Naive thymus-derived CD4-positive, alpha-beta T cell (primary cell): ENCODE measurements at regions not wholly inside any gene's neighbourhood (a gene's known extent, or its start where the extent isn't known, plus 50 kb on each side); places are given as distances from the start of the nearest gene placed in this dataset.

Experiments
- ATAC-seq: fragments of 150-1000 bp; cut with Tn5 transposase; 2 replicates; pipeline ENCODE4 v1.10.0; 2021; ENCODE audit warnings: mild to moderate bottlenecking, moderate library complexity
- CTCF ChIA-PET: fragments of 350-600 bp; sonication (Branson Sonifier 250); formaldehyde crosslinking; loops from one replicate; lab custom pipeline; 2021; ENCODE audit warnings: antibody characterized with exemption; lab: Charles Lee
- POLR2A ChIA-PET: fragments of 350-600 bp; sonication (Branson Sonifier 250); formaldehyde crosslinking; loops from one replicate; lab custom pipeline; 2021; ENCODE audit warnings: antibody characterized with exemption, inconsistent platforms; lab: Charles Lee
- DNase-seq, 9 donors: peaks; one replicate each; pipeline versions ENCODE4 v3.0.0 to v3.0.0-alpha.2; 2020 to 2022; ENCODE audit warnings: mixed read lengths in 1 of 9
- H3K27ac ChIP-seq: one replicate; pipeline ENCODE4 v1.7.0; 2013; ENCODE audit warnings: mild to moderate bottlenecking, low read depth, low read length, moderate library complexity
- H3K27me3 ChIP-seq, 2 donors: one replicate each; pipeline ENCODE4 v1.7.0; 2013; ENCODE audit warnings: low read length in 2 of 2, mild to moderate bottlenecking in 2 of 2, moderate library complexity in 2 of 2; ENCODE audit not compliant: control insufficient read depth in 2 of 2, insufficient read depth in 2 of 2
- H3K36me3 ChIP-seq, 3 experiments: 1 replicate in 2 of 3; 2 replicates in 1 of 3; pipeline ENCODE4 v1.7.0; 2013; ENCODE audit warnings: low read length in 3 of 3, mild to moderate bottlenecking in 3 of 3, moderate library complexity in 1 of 3; ENCODE audit not compliant: insufficient read depth in 3 of 3, control insufficient read depth in 2 of 3
- H3K4me1 ChIP-seq, 2 donors: one replicate each; pipeline ENCODE4 v1.7.0; 2013; ENCODE audit warnings: low read length in 2 of 2, mild to moderate bottlenecking in 2 of 2, moderate library complexity in 1 of 2; ENCODE audit not compliant: control insufficient read depth in 2 of 2, insufficient read depth in 2 of 2
- H3K4me3 ChIP-seq: 2 replicates; pipeline ENCODE4 v1.7.0; 2013; ENCODE audit warnings: mild to moderate bottlenecking, low read length
- H3K9me3 ChIP-seq, 3 experiments: 1 replicate in 2 of 3; 2 replicates in 1 of 3; pipeline ENCODE4 v1.7.0; 2013; ENCODE audit warnings: low read length in 3 of 3; ENCODE audit not compliant: control insufficient read depth in 2 of 3
- H3K27ac Mint-ChIP-seq, 9 donors: one replicate each; pipeline ENCODE4 v1.8.0; 2020 to 2022; ENCODE audit warnings: mixed read lengths in 9 of 9, mild to moderate bottlenecking in 8 of 9, moderate library complexity in 5 of 9, inconsistent platforms in 2 of 9
- H3K27me3 Mint-ChIP-seq, 5 donors: one replicate each; pipeline ENCODE4 v1.8.0; 2021 to 2022; ENCODE audit warnings: mixed read lengths in 5 of 5, mild to moderate bottlenecking in 1 of 5
- H3K36me3 Mint-ChIP-seq, 5 donors: one replicate each; pipeline ENCODE4 v1.8.0; 2020 to 2022; ENCODE audit warnings: mixed read lengths in 5 of 5, mild to moderate bottlenecking in 3 of 5, inconsistent platforms in 1 of 5
- H3K4me1 Mint-ChIP-seq, 7 donors: one replicate each; pipeline ENCODE4 v1.8.0; 2020 to 2022; ENCODE audit warnings: mixed read lengths in 7 of 7, mild to moderate bottlenecking in 3 of 7, inconsistent platforms in 1 of 7
- H3K4me3 Mint-ChIP-seq, 10 donors: one replicate each; pipeline ENCODE4 v1.8.0; 2020 to 2022; ENCODE audit warnings: mild to moderate bottlenecking in 10 of 10, mixed read lengths in 10 of 10, moderate library complexity in 6 of 10, inconsistent platforms in 2 of 10
- H3K9me3 Mint-ChIP-seq, 11 donors: one replicate each; pipeline ENCODE4 v1.8.0; 2020 to 2022; ENCODE audit warnings: mixed read lengths in 11 of 11, mild to moderate bottlenecking in 4 of 11, inconsistent platforms in 1 of 11, moderate library complexity in 1 of 11
- intact Hi-C, 2 donors: fragments of 100-400 bp; cut with micrococcal nuclease; formaldehyde crosslinking; loops; one replicate each; pipeline ENCODE4 v1.15.1; 2023

DNA sequence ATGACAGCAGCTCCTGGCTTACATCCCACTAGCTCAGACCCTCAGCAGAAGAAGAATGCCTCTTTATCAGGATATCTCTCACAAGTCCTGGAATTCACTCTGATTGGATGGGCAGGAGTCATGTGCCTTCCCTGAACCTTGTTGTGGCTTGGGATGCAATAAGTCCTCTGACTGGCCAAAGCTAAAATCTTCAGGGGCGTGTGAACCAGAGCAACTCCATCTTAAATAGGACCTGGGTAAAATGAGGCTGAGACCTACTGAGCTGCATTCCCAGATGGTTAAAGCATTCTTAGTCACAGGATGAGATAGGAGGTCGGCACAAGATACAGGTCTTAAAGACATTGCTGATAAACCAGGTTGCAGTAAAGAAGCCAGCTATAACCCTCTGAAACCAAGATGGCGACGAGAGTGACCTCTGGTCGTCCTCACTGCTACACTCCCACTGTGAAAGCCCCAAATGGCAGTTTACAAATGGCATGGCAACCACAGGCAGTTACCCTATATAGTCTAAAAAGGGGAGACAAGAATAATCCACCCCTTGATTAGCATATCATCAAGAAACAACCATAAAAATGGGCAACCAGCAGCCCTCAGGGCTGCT, 60.4 kb upstream of the FICD start:
- no peak for DNase-seq
- Histone ChIP-seq H3K36me3 (no peaks in the 10 kb centered on the region), H3K9me3 (no peaks in the 10 kb centered on the region), H3K27me3 (no peaks in the 10 kb centered on the region), H3K27ac (no peak overlapping the region), H3K4me1 (no peaks in the 10 kb centered on the region), H3K4me3 (no peak overlapping the region)
- CTCF ChIA-PET, result no interaction called here
- Mint-ChIP-seq H3K4me3 (no peak overlapping the region), H3K4me1 (no peaks in the 10 kb centered on the region), H3K9me3 (peaks cover 0 to 3% (median 0%) of the 10 kb centered on the region in 11 donors), H3K36me3 (no peaks in the 10 kb centered on the region), H3K27ac (no peak overlapping the region), H3K27me3 (peaks cover 5 to 49% (median 31%) of the 10 kb centered on the region in 5 donors)
- intact Hi-C loops, result loop anchor here in 1 of 2 donors (5.0 kb wide), 1 partner anchor 537 kb away; no protein-coding TSS in a partner anchor
- ATAC-seq, result no peak
- POLR2A ChIA-PET, result interaction anchor here (0.6 kb wide), 1 partner anchor 327 kb away, joined by 3 read pairs; no protein-coding TSS in a partner anchor

DNA sequence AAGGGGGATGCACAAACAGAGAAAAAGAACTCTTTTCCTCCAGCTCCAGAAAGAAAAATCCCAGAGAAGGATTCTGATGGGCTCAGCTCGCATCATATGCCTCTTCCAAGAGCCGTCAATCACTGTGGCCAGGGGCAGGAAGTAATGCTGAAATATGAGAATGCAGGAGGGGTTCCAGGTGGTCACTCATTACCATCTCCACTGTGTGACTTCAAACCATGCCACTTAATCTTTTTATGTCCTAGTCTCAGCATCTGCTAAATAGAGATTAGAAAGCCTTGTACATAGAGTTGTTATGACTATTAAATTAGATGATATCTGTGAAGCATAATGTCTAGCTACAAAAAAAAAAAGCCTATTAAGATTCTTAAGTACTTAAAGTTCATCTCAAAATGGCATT, 65.6 kb upstream of the FICD start:
- H3K9me3 Mint-ChIP-seq, result peaks cover 0 to 3% (median 0%) of the 10 kb centered on the region in 11 donors
- ATAC-seq, result no peak
- no peak overlapping the region for H3K27ac ChIP-seq
- CTCF ChIA-PET, result interaction anchor here (0.6 kb wide), 1 partner anchor 239 kb away, joined by 3 read pairs; no protein-coding TSS in a partner anchor
- no peak for DNase-seq
- no peak overlapping the region for H3K4me3 Mint-ChIP-seq
- H3K27me3 ChIP-seq, result no peaks in the 10 kb centered on the region
- POLR2A ChIA-PET, result no interaction called here
- no peak overlapping the region for H3K27ac Mint-ChIP-seq
- H3K4me1 ChIP-seq, result no peaks in the 10 kb centered on the region
- no peaks in the 10 kb centered on the region for H3K36me3 ChIP-seq
- H3K4me3 ChIP-seq, result no peak overlapping the region
- no peaks in the 10 kb centered on the region for H3K4me1 Mint-ChIP-seq
- intact Hi-C loops, result no loop called here
- peaks cover 22 to 66% (median 43%) of the 10 kb centered on the region in 5 donors for H3K27me3 Mint-ChIP-seq
- H3K9me3 ChIP-seq, result no peaks in the 10 kb centered on the region
- no peaks in the 10 kb centered on the region for H3K36me3 Mint-ChIP-seq

DNA sequence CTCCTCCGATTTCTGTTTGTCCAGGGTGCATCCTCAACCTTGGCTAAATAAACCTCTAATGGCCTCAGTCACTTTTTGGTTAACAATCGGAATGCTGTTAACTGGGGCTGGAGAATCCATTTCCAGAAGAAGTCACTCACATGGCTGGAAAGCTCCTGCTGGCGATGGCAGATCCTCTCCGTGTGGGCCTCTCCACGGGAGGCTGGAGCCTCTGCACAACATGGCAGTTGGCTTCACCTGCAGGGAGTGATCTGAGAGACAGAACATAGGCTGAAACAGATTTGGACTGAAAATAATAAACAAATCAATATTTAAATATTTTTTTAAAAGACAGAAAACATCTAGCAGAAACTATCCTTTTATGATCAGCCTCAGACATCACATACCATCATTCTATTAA, 66.8 kb upstream of the FICD start:
- Mint-ChIP-seq H3K4me1 (no peaks in the 10 kb centered on the region), H3K36me3 (no peaks in the 10 kb centered on the region), H3K27me3 (peaks cover 22 to 62% (median 44%) of the 10 kb centered on the region in 5 donors), H3K9me3 (peaks cover 0 to 3% (median 0%) of the 10 kb centered on the region in 11 donors), H3K27ac (no peak overlapping the region), H3K4me3 (no peak overlapping the region)
- H3K4me1 ChIP-seq, result no peaks in the 10 kb centered on the region
- ATAC-seq (no peak), DNase-seq (no peak)
- no peaks in the 10 kb centered on the region for H3K27me3 ChIP-seq
- H3K4me3 ChIP-seq, result no peak overlapping the region
- ChIA-PET POLR2A (no interaction called here), CTCF (no interaction called here)
- intact Hi-C loops, result no loop called here
- H3K27ac ChIP-seq, result no peak overlapping the region
- no peaks in the 10 kb centered on the region for H3K36me3 ChIP-seq
- no peaks in the 10 kb centered on the region for H3K9me3 ChIP-seq

DNA sequence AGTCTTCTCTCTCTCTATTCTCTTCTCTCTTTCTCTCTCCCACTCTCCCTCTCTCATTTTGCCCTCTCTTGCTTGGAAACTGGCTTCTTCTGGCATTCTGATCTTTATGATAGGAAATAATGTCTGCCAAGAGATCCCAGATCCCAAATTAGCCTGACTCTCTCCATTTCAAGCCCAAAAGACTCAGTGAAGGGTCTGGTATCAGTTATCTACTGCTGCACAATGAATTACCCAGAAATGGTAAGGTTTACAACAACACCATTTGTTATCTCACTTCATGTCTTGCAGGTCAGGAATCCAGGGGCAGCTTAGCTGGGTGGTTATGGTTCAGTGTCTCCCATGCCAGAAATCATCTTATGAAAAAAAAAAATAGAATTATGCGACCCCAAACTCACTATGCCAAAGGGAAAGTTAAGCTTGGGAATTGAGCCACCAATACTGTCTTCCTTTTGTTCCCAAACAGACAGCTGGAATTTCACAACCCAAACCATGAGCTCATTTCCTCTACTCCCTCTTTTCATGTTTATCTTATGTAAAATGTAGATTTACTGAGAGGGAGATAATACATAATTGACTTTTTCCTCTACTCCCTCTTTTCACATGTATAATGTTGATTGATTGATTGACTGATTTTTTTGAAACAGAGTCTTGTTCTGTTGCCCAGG, 67.8 kb upstream of the FICD start:
- Histone ChIP-seq H3K4me3 (no peak overlapping the region), H3K27ac (no peak overlapping the region), H3K9me3 (no peaks in the 10 kb centered on the region), H3K27me3 (no peaks in the 10 kb centered on the region), H3K36me3 (no peaks in the 10 kb centered on the region), H3K4me1 (no peaks in the 10 kb centered on the region)
- intact Hi-C loops, result no loop called here
- H3K27me3 Mint-ChIP-seq, result peaks cover 22 to 61% (median 42%) of the 10 kb centered on the region in 5 donors
- DNase-seq (no peak), ATAC-seq (no peak)
- H3K9me3 Mint-ChIP-seq, result peaks cover 0 to 3% (median 0%) of the 10 kb centered on the region in 11 donors
- POLR2A ChIA-PET, result no interaction called here
- H3K36me3 Mint-ChIP-seq, result no peaks in the 10 kb centered on the region
- H3K4me1 Mint-ChIP-seq, result peaks cover 0 to 2% (median 0%) of the 10 kb centered on the region in 7 donors
- no peak overlapping the region for H3K4me3 Mint-ChIP-seq
- CTCF ChIA-PET, result no interaction called here
- no peak overlapping the region for H3K27ac Mint-ChIP-seq

DNA sequence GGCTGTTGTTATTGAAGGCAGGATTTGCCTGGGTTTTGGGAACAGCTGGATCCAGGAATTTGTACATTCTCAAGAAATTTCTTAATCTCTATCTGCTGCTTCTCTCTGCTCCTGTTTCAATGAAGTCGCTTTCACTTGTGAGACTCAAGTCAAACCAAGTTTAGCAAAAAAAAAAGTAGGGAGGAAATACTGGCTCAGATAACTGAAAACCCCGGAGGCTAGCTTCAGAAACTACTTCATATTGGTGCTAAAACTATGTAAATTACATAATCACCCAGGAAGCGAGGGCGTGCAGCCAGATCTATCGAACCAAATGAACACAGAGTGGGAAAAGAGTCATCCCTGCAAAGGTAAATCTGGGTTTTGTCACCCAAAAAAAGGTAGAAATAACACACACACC, 68.3 kb upstream of the FICD start:
- POLR2A ChIA-PET, result no interaction called here
- Mint-ChIP-seq H3K4me1 (peaks cover 0 to 4% (median 0%) of the 10 kb centered on the region in 7 donors), H3K27me3 (peaks cover 22 to 56% (median 41%) of the 10 kb centered on the region in 5 donors), H3K36me3 (no peaks in the 10 kb centered on the region), H3K4me3 (no peak overlapping the region), H3K9me3 (peaks cover 0 to 3% (median 0%) of the 10 kb centered on the region in 11 donors), H3K27ac (no peak overlapping the region)
- H3K4me1 ChIP-seq, result no peaks in the 10 kb centered on the region
- no peak for ATAC-seq
- H3K9me3 ChIP-seq, result no peaks in the 10 kb centered on the region
- H3K4me3 ChIP-seq, result no peak overlapping the region
- no peaks in the 10 kb centered on the region for H3K36me3 ChIP-seq
- no peaks in the 10 kb centered on the region for H3K27me3 ChIP-seq
- CTCF ChIA-PET, result no interaction called here
- H3K27ac ChIP-seq, result no peak overlapping the region
- intact Hi-C loops, result no loop called here
- DNase-seq, result no peak

DNA sequence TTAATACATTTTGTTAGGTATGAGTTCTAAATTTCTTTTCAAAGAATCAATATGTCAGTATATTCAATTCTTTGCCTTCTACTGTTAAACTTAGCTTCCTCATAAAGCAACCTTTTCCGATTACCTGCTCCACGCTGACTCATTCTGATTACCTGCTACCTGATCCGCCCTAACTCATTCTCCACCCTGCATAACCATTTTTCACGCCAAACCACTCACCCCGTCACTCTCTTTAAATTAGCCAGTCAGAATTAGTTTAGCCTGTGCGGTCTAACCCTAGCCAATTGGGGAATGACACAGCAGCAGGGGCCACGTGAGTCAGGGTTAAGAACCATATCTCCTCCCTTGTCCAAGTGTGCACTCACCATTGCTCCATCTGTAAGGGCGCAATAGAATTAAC, 72.2 kb upstream of the FICD start:
- POLR2A ChIA-PET, result no interaction called here

More for the DNA sequence above, 72.2 kb upstream of the FICD start:
- no peak overlapping the region for H3K4me3 Mint-ChIP-seq
- no peak overlapping the region for H3K4me3 ChIP-seq
- H3K27me3 ChIP-seq, result no peaks in the 10 kb centered on the region
- H3K36me3 Mint-ChIP-seq, result peaks cover 0 to 4% (median 0%) of the 10 kb centered on the region in 5 donors
- peaks cover 0 to 4% (median 0%) of the 10 kb centered on the region in 7 donors for H3K4me1 Mint-ChIP-seq
- no peak for ATAC-seq
- CTCF ChIA-PET, result no interaction called here
- H3K4me1 ChIP-seq, result no peaks in the 10 kb centered on the region
- H3K27ac Mint-ChIP-seq, result no peak overlapping the region
- intact Hi-C loops, result no loop called here
- H3K9me3 Mint-ChIP-seq, result peaks cover 0 to 5% (median 0%) of the 10 kb centered on the region in 11 donors
- no peak for DNase-seq
- no peak overlapping the region for H3K27ac ChIP-seq
- no peaks in the 10 kb centered on the region for H3K36me3 ChIP-seq
- H3K9me3 ChIP-seq, result no peaks in the 10 kb centered on the region
- H3K27me3 Mint-ChIP-seq, result peaks cover 10 to 48% (median 42%) of the 10 kb centered on the region in 5 donors
